A549 (cell line): ENCODE measurements at regions not wholly inside any gene's neighbourhood (a gene's known extent, or its start where the extent isn't known, plus 50 kb on each side); places are given as distances from the start of the nearest gene placed in this dataset.
"Not testable (repeated sequence)": the region's sequence is repeated elsewhere in the genome, so short reads cannot be mapped to it uniquely, and the experiment has no call there.

Experiments
- ATAC-seq, 2 experiments: fragments of 200-7000 bp in 1 of 2; fragments of >200 bp in 1 of 2; cut with Nextera tagmentation in 1 of 2; cut with Tn5 transposase in 1 of 2; 3 replicates each; pipeline versions ENCODE4 v1.8.0 to v1.9.1; 2018 to 2020; ENCODE audit warnings: mild to moderate bottlenecking in 1 of 2, moderate library complexity in 1 of 2
- CTCF ChIA-PET: fragments of 300-600 bp; sonication (Branson Sonifier 250); formaldehyde crosslinking; extraction: SDS; loops from one replicate; lab custom pipeline; 2021; ENCODE audit warnings: antibody characterized with exemption, inconsistent platforms; lab: Yijun Ruan, JAX
- POLR2A ChIA-PET: fragments of 350-600 bp; formaldehyde crosslinking; extraction: SDS; loops from one replicate; lab custom pipeline; 2021; ENCODE audit warnings: antibody characterized with exemption, inconsistent platforms; lab: Yijun Ruan, JAX
- DNase-seq, 2 experiments: peaks; one replicate each; pipeline versions ENCODE4 v3.0.0 to v3.0.0-alpha.2; 2011 to 2016; ENCODE audit warnings: low read depth in 1 of 2, low spot score in 1 of 2
- FAIRE-seq: peaks from 2 replicates; lab custom pipeline; 2011; peaks lifted over from hg19 to GRCh38; lab: Jason Lieb, UNC
- H3K27ac ChIP-seq, 2 experiments: fragments of >200 bp; sonication (Bioruptor Twin); formaldehyde crosslinking; 3 replicates each; pipeline ENCODE4 v1.5.1; 2016 to 2017
- H3K4me1 ChIP-seq: fragments of >200 bp; sonication (Bioruptor Twin); formaldehyde crosslinking; 3 replicates; pipeline ENCODE4 v1.6.1; 2016
- H3K4me2 ChIP-seq: fragments of >200 bp; sonication (Bioruptor Twin); formaldehyde crosslinking; 3 replicates; pipeline ENCODE4 v1.6.1; 2016
- H3K4me3 ChIP-seq: fragments of >200 bp; sonication (Bioruptor Twin); formaldehyde crosslinking; 3 replicates; pipeline ENCODE4 v1.5.1; 2016
- H3K9me3 ChIP-seq: fragments of >200 bp; sonication (Bioruptor Twin); formaldehyde crosslinking; 3 replicates; pipeline ENCODE4 v1.6.1; 2016
- EHF ChIP-seq: fragments of 250-450 bp; sonication (Bioruptor Pico); IDR thresholded peaks from 2 replicates; pipeline ENCODE4 v1.5.0; 2020; ENCODE audit warnings: mild to moderate bottlenecking
- EHMT2 ChIP-seq: fragments of 200-600 bp; sonication (generic); IDR thresholded peaks from 2 replicates; pipeline ENCODE4 v1.6.1; 2016; ENCODE audit warnings: antibody characterized with exemption, low read depth, mild to moderate bottlenecking, moderate library complexity
- HDAC2 ChIP-seq: fragments of 200-600 bp; sonication (generic); IDR thresholded peaks from 2 replicates; pipeline ENCODE4 v1.6.1; 2016
- HOXA7 ChIP-seq: fragments of 250-450 bp; sonication (Bioruptor Pico); IDR thresholded peaks from 2 replicates; pipeline ENCODE4 v1.5.0; 2020; ENCODE audit warnings: mild to moderate bottlenecking, moderate library complexity
- HOXB13 ChIP-seq: fragments of 250-450 bp; sonication (Bioruptor Pico); IDR thresholded peaks from 2 replicates; pipeline ENCODE4 v1.5.0; 2020; ENCODE audit warnings: low read depth, mild to moderate bottlenecking, moderate library complexity
- HOXB5 ChIP-seq: fragments of 250-450 bp; sonication (Bioruptor Pico); IDR thresholded peaks from 2 replicates; pipeline ENCODE4 v1.5.0; 2020; ENCODE audit warnings: mild to moderate bottlenecking, moderate library complexity
- MAZ ChIP-seq: fragments of 150-350 bp; IDR thresholded peaks from 2 replicates; pipeline ENCODE4 v1.6.1; 2014; ENCODE audit warnings: antibody characterized with exemption, low read depth, low read length, borderline replicate concordance
- RAD21 ChIP-seq, 2 experiments: fragments of >200 bp in 1 of 2; sonication (Bioruptor Twin) in 1 of 2; formaldehyde crosslinking in 1 of 2; IDR thresholded peaks in 1 of 2; conservative IDR thresholded peaks in 1 of 2; 2 replicates in 1 of 2; 3 replicates in 1 of 2; pipeline ENCODE4 v1.6.1; 2012 to 2018; ENCODE audit warnings: inconsistent platforms in 1 of 2
- SMC3 ChIP-seq: fragments of >200 bp; sonication (Bioruptor Twin); formaldehyde crosslinking; IDR thresholded peaks from 3 replicates; pipeline ENCODE4 v1.6.1; 2018; ENCODE audit warnings: inconsistent platforms
- ZFP36 ChIP-seq: fragments of 450-650 bp; IDR thresholded peaks from 2 replicates; pipeline ENCODE4 v1.6.1; 2014; ENCODE audit warnings: borderline replicate concordance; ENCODE audit not compliant: partially characterized antibody
- ZSCAN20 ChIP-seq: fragments of 250-450 bp; sonication (Bioruptor Pico); IDR thresholded peaks from 2 replicates; pipeline ENCODE4 v1.8.0; 2022; ENCODE audit warnings: mild to moderate bottlenecking, moderate library complexity
- WGBS: methylation state at CpG from one replicate; pipeline ENCODE4 v1.1.6; 2017; ENCODE audit errors: missing lambda C conversion rate; 5-methylcytosine and 5-hydroxymethylcytosine counted together
- TF ChIP-seq, protein P1 (sequence below): fragments of >200 bp; sonication (Bioruptor Twin); formaldehyde crosslinking; IDR thresholded peaks from 3 replicates; pipeline ENCODE4 v1.5.1; 2016
- TF ChIP-seq, protein P2 (sequence below): fragments of >200 bp; sonication (Bioruptor Twin); formaldehyde crosslinking; IDR thresholded peaks from 3 replicates; pipeline ENCODE4 v1.6.1; 2016

DNA sequence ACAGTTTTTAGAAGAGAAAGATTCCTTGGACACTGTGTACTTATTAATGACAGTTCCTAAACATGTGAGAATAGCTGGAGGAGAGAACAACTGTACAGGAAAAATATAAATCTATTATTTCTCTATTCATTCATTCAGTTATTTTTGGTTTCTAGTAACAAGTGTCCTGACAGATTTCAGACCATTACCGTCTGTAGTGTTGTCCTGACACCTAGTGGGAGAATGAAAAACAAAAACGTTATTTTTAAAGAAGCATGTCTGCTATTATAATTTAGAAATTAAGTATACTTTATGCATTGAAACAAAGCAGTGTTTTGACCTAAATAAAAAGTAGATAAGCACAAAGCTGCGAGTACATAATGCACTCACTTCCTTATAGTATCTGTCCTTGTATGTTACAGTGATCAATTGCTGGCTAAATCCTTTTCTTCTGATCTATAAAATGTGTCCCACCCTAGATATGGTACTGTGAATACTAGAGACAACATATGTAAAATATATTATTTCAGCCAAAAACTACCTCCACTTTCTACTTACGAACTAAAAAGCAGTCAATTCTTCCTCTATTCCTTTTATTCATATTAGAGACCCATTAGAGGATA, 575.6 kb downstream of the ARL4A start:
- 2% methylated on average over 4 of the region's 4 CpGs for WGBS
- ATAC-seq (peak; percentile 64 to 83; a peak in 4 of 6 replicates), FAIRE-seq (peak; percentile 49), DNase-seq (peak; percentile 13 to 57)
- no peak overlapping the region for H3K27ac ChIP-seq
- no peaks in the 10 kb centered on the region for H3K9me3 ChIP-seq
- H3K4me2 ChIP-seq: no peak overlapping the region
- CTCF ChIA-PET: interaction anchor here (0.6 to 5.4 kb wide), 34 partner anchors 12 to 1428 kb away, joined by 3 to 122 read pairs (median 3); partner anchors contain the start of gene ARL4A
- TF ChIP-seq SMC3 (peak; percentile 98), HOXB13 (CRISPR knock-in tag) (no peak), RAD21 (conservative IDR thresholded peaks at IDR 0.05 in 1 of 2, IDR thresholded peaks at IDR 0.05 in 1 of 2) (peak; percentile 96 to 97), HOXA7 (no peak), HOXB5 (no peak)
- TF ChIP-seq, protein P1, sequence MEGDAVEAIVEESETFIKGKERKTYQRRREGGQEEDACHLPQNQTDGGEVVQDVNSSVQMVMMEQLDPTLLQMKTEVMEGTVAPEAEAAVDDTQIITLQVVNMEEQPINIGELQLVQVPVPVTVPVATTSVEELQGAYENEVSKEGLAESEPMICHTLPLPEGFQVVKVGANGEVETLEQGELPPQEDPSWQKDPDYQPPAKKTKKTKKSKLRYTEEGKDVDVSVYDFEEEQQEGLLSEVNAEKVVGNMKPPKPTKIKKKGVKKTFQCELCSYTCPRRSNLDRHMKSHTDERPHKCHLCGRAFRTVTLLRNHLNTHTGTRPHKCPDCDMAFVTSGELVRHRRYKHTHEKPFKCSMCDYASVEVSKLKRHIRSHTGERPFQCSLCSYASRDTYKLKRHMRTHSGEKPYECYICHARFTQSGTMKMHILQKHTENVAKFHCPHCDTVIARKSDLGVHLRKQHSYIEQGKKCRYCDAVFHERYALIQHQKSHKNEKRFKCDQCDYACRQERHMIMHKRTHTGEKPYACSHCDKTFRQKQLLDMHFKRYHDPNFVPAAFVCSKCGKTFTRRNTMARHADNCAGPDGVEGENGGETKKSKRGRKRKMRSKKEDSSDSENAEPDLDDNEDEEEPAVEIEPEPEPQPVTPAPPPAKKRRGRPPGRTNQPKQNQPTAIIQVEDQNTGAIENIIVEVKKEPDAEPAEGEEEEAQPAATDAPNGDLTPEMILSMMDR: peak; percentile 94
- H3K4me3 ChIP-seq: no peak overlapping the region
- POLR2A ChIA-PET: interaction anchor here (0.7 kb wide), 1 partner anchor 575 kb away, joined by 3 read pairs; the partner anchor contains the start of gene ARL4A
- no peaks in the 10 kb centered on the region for H3K4me1 ChIP-seq

DNA sequence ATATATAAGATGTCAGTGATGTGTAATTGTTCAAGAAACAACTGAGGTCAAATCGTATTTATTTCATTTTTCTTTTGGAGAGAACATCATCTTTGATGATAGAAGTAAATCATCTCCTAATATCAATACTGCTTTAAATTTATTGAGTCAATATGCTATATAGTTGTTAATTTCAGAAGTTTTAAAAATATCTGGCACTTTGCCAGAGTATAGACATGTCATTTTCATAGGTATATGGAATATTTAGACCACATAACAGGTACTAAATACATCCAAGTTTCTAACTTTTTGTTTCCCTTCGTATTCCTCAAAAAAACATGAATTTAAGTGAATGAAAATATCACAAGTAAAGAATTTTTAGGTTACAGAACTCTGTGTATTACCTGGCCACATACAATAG, 577.8 kb downstream of the ARL4A start:
- FAIRE-seq: no peak
- CTCF ChIA-PET: interaction anchor here (1.2 to 4.4 kb wide), 5 partner anchors 579 to 741 kb away, joined by 3 to 34 read pairs (median 5); partner anchors contain the start of gene ARL4A
- 18% methylated on average over 2 of the region's 2 CpGs for WGBS

DNA sequence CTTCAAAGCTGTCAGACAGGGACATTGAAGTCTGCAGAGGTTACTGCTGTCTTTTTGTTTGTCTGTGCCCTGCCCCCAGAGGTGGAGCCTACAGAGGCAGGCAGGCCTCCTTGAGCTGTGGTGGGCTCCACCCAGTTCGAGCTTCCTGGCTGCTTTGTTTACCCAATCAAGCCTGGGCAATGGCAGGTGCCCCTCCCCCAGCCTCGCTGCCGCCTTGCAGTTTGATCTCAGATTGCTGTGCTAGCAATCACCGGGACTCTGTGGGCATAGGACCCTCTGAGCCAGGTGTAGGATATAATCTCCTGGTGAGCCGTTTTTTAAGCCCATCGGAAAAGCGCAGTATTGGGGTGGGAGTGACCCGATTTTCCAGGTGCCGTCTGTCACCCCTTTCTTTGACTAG, 586.8 kb downstream of the ARL4A start:
- H3K4me2 ChIP-seq, DNase-seq, H3K4me1 ChIP-seq, ATAC-seq, POLR2A ChIA-PET, H3K27ac ChIP-seq, FAIRE-seq, H3K9me3 ChIP-seq, H3K4me3 ChIP-seq: not testable (repeated sequence)
- CTCF ChIA-PET: interaction anchor here (2.5 to 2.8 kb wide), 2 partner anchors 12 to 589 kb away, joined by 8 to 18 read pairs; partner anchors contain the start of gene ARL4A
- 59% methylated on average over 9 of the region's 9 CpGs for WGBS

More for the DNA sequence above, 577.8 kb downstream of the ARL4A start:
- TF ChIP-seq, protein P2, sequence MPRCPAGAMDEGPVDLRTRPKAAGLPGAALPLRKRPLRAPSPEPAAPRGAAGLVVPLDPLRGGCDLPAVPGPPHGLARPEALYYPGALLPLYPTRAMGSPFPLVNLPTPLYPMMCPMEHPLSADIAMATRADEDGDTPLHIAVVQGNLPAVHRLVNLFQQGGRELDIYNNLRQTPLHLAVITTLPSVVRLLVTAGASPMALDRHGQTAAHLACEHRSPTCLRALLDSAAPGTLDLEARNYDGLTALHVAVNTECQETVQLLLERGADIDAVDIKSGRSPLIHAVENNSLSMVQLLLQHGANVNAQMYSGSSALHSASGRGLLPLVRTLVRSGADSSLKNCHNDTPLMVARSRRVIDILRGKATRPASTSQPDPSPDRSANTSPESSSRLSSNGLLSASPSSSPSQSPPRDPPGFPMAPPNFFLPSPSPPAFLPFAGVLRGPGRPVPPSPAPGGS: no peak
- Histone ChIP-seq H3K4me3 (no peak overlapping the region), H3K9me3 (no peaks in the 10 kb centered on the region), H3K4me2 (no peak overlapping the region), H3K27ac (no peak overlapping the region), H3K4me1 (no peaks in the 10 kb centered on the region)
- ATAC-seq (no peak), DNase-seq (no peak)
- POLR2A ChIA-PET: no interaction called here

DNA sequence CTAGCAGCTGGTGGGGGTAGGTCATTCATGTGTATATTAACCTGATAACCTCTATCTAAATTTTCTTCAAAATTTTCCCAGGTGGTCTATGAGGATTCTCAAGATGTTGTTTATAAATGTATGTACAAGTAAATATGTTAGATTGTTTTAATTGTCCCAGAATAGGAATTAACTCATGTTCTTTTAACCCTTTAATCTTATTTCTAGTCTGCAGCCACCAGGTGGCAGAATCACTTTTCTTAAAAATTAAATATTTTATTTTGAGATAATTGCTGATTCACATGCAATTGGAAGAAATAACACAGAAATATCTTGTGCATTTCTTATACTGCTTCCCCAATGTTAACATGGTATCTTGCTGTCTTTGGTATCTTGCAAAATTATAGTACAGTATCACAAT, 589.5 kb downstream of the ARL4A start:
- Histone ChIP-seq H3K27ac (no peak overlapping the region), H3K4me2 (no peak overlapping the region), H3K4me3 (no peak overlapping the region), H3K9me3 (no peaks in the 10 kb centered on the region), H3K4me1 (no peaks in the 10 kb centered on the region)
- POLR2A ChIA-PET: no interaction called here
- CTCF ChIA-PET: interaction anchor here (1.1 to 2.1 kb wide), 2 partner anchors 744 to 1415 kb away, joined by 3 to 19 read pairs; no protein-coding TSS in a partner anchor
- ATAC-seq (no peak), FAIRE-seq (peak; percentile 7), DNase-seq (peak in 1 of 2 experiments; percentile 4)
- peak; percentile 49 for TF ChIP-seq SMC3
- TF ChIP-seq MAZ: no peak
- TF ChIP-seq HDAC2: no peak
- TF ChIP-seq ZFP36: no peak
- TF ChIP-seq RAD21 (conservative IDR thresholded peaks at IDR 0.05 in 1 of 2, IDR thresholded peaks at IDR 0.05 in 1 of 2): peak; percentile 26 to 32; a peak in 2 of 5 replicates
- no peak for TF ChIP-seq EHMT2
- no peak for TF ChIP-seq EHF (CRISPR knock-in tag)
- TF ChIP-seq, protein P1: peak; percentile 54
- no peak for TF ChIP-seq ZSCAN20 (CRISPR knock-in tag)
